ENCODE measurements at regions not wholly inside any gene's neighbourhood (a gene's known extent, or its start where the extent isn't known, plus 50 kb on each side); places are given as distances from the start of the nearest gene placed in this dataset.

GRCh38 chr6:170008294-170008785 lies 256.9 kb downstream of the ERMARD start:
- TF ChIP-seq CTCF (conservative IDR thresholded peaks at IDR 0.05; ENCODE audit: low read depth in 2 of 2) = no peak
- no peak for TF ChIP-seq REST (IDR thresholded peaks at IDR 0.05; ENCODE audit: unreplicated experiment)
- TF ChIP-seq EZH2 (IDR thresholded peaks at IDR 0.05; ENCODE audit: low read depth, unreplicated experiment) = no peak

Measured in GM23338 (cell line).